Ascending aorta (tissue), 2 donors: ENCODE measurements at regions not wholly inside any gene's neighbourhood (a gene's known extent, or its start where the extent isn't known, plus 50 kb on each side); places are given as distances from the start of the nearest gene placed in this dataset.

Experiments
- DNase-seq, 2 donors: peaks; one replicate each; pipeline ENCODE4 v3.0.0-alpha.2; 2019; ENCODE audit warnings: low spot score in 2 of 2
- H3K27ac ChIP-seq, 2 donors: fragments of 200-600 bp; sonication (generic); one replicate each; pipeline ENCODE4 v1.5.1; 2016 to 2017; ENCODE audit warnings: mild to moderate bottlenecking in 1 of 2
- H3K27me3 ChIP-seq: fragments of 200-600 bp; sonication (generic); one replicate; pipeline ENCODE4 v1.5.1; 2017
- H3K36me3 ChIP-seq, 2 donors: fragments of 200-600 bp; sonication (generic); one replicate each; pipeline ENCODE4 v1.5.1; 2016
- H3K4me1 ChIP-seq, 2 donors: fragments of 200-600 bp; sonication (generic); one replicate each; pipeline ENCODE4 v1.5.1; 2016 to 2017; ENCODE audit warnings: mild to moderate bottlenecking in 1 of 2
- H3K4me3 ChIP-seq, 2 donors: fragments of 200-600 bp; sonication (generic); one replicate each; pipeline ENCODE4 v1.5.1; 2016 to 2017; ENCODE audit warnings: mild to moderate bottlenecking in 1 of 2
- H3K9me3 ChIP-seq, 2 donors: fragments of 200-600 bp; sonication (generic); one replicate each; pipeline ENCODE4 v1.5.1; 2016
- CTCF ChIP-seq, 3 experiments: fragments of 200-600 bp in 2 of 3; fragments of 450-650 bp in 1 of 3; sonication (generic) in 2 of 3; IDR thresholded peaks; one replicate each; pipeline ENCODE4 v1.5.1; 2016 to 2019; ENCODE audit warnings: antibody characterized with exemption in 3 of 3, mild to moderate bottlenecking in 1 of 3, moderate library complexity in 1 of 3
- intact Hi-C: fragments of 100-400 bp; cut with DNase I; formaldehyde crosslinking; loops from one replicate; pipeline ENCODE4 v1.15.1; 2023

DNA sequence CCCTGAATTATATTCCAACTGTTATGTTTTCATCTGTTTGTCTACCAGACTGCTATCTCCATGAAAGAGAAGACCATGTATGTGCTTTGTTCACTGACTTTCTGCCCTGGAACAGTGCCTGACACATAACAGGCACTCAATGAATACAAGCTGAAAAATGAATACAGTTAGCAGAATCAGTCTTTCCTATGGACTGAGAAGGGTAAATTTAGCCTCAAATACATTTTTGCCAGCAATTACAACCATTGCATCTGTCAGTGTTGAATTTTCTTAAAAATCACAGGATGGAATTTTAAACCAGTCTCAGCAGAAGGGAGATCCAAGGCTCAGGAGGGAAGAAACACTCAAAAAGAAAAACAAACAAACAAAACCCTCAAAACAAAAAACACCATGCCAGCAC, 1018.1 kb downstream of the XPNPEP1 start:
- TF ChIP-seq CTCF (IDR thresholded peaks at IDR 0.05) = no peak
- Histone ChIP-seq H3K4me3 (no peak overlapping the region), H3K9me3 (no peaks in the 10 kb centered on the region), H3K27ac (no peak overlapping the region), H3K27me3 (no peaks in the 10 kb centered on the region), H3K36me3 (no peaks in the 10 kb centered on the region), H3K4me1 (no peaks in the 10 kb centered on the region)
- intact Hi-C loops = no loop called here
- DNase-seq = no peak

GRCh38 chr10:108904163-108904838, 1019.0 kb downstream of the XPNPEP1 start:
- no peaks in the 10 kb centered on the region for H3K9me3 ChIP-seq
- DNase-seq = no peak
- H3K27me3 ChIP-seq = no peaks in the 10 kb centered on the region
- H3K27ac ChIP-seq = no peak overlapping the region
- TF ChIP-seq CTCF (IDR thresholded peaks at IDR 0.05) = no peak
- no peaks in the 10 kb centered on the region for H3K36me3 ChIP-seq
- H3K4me3 ChIP-seq = no peak overlapping the region
- intact Hi-C loops = no loop called here
- no peaks in the 10 kb centered on the region for H3K4me1 ChIP-seq

DNA sequence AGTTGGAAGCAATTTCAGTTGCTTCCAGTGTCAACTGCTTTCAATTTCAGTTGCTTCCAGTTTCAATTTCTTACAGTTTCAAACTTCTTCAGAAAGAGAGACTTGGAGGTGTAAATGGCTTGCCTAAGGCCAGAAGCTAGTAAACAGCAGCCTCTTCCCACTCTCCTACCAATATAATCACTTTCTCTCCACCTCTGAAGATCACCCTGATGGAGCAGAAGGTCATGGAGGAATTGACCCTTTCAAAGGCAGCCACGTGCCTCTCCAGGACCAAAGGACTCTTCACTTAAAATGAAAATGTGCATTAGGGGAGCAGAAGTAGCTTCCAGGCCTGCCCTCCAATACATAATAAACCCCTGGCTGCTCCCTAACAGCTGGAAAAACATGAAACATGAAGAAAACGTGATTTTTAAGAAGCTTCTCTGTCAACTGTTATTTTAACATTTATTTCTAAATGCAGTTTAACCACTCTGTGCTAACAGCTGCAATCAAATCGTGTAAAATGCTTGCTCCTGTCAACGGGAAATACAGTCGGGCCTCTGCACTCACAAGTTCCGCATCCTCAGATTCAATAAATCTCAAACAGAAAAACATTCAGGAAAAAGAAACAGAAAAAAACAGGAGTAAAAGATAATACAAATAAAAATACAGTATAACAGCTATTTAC, 1020.6 kb downstream of the XPNPEP1 start:
- Histone ChIP-seq H3K36me3 (no peaks in the 10 kb centered on the region), H3K9me3 (no peaks in the 10 kb centered on the region), H3K27me3 (no peaks in the 10 kb centered on the region), H3K4me3 (no peak overlapping the region), H3K4me1 (no peaks in the 10 kb centered on the region), H3K27ac (no peak overlapping the region)
- intact Hi-C loops = no loop called here
- no peak for DNase-seq
- TF ChIP-seq CTCF (IDR thresholded peaks at IDR 0.05) = no peak

- intact Hi-C loops = no loop called here
- no peak for TF ChIP-seq CTCF (IDR thresholded peaks at IDR 0.05)
- H3K4me3 ChIP-seq = no peak overlapping the region
- H3K27me3 ChIP-seq = no peaks in the 10 kb centered on the region
- no peaks in the 10 kb centered on the region for H3K9me3 ChIP-seq
- no peak for DNase-seq
- H3K4me1 ChIP-seq = no peaks in the 10 kb centered on the region
- no peaks in the 10 kb centered on the region for H3K36me3 ChIP-seq
- H3K27ac ChIP-seq = no peak overlapping the region
These were observed 1021.3 kb downstream of the XPNPEP1 start for GRCh38 chr10:108901781-108902618.

DNA sequence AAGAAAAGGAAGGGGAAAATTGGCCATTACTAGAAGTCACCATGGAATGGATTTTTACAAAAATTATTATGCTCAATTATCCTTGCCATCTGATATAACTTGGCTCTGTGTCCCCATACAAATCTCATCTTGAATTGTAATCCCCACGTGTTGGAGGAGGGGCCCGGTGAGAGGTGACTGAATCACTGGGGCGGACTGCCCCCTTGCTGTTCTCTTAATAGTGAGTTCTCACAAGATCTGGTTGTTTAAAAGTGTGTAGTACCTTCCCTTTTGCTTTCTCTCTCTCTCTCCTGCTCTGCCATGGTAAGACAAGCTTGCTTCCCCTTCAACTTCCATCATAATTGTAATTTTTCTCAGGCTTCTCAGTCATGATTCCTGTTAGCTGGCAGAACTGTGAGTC, 1023.6 kb downstream of the XPNPEP1 start:
- H3K4me1 ChIP-seq = no peaks in the 10 kb centered on the region
- intact Hi-C loops = no loop called here
- no peaks in the 10 kb centered on the region for H3K36me3 ChIP-seq
- no peaks in the 10 kb centered on the region for H3K27me3 ChIP-seq
- H3K27ac ChIP-seq = no peak overlapping the region
- DNase-seq = no peak
- H3K4me3 ChIP-seq = no peak overlapping the region
- no peaks in the 10 kb centered on the region for H3K9me3 ChIP-seq
- no peak for TF ChIP-seq CTCF (IDR thresholded peaks at IDR 0.05)
